ENCODE measurements at regions not wholly inside any gene's neighbourhood (a gene's known extent, or its start where the extent isn't known, plus 50 kb on each side); places are given as distances from the start of the nearest gene placed in this dataset.

DNA sequence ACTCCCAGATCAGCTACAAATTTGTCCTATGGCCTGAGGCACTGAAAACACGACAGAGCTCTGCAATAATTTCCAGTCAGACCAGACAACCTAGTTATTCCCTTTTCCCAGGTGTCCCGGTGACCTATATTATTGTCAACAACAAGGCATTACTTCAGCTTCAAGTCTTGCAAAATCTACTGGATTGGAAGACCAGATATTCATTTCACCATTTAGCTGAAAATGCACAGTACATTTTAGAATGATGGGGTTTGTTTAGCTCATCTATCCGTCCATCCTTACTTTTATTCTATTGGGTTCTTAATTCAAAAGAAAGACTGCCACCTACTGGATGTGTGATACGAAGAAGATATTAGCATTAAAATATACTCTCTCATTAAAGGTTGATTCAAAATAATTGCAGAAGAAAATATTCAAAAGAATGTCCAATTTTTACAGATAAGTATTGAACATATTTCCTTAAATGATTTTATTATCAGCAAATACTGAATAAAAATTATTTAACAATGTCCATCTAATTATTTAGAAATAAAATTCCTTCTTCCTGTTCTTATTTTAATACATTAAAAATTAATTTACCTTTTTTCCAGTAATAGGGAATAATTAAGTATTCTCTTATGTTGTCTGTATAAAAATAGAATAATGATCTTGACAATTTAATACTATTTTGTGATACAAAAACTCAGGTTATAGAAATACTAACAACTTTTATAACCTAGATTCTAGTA is 244.9 kb upstream of the LRIG3 start:
- TF ChIP-seq, protein P1, sequence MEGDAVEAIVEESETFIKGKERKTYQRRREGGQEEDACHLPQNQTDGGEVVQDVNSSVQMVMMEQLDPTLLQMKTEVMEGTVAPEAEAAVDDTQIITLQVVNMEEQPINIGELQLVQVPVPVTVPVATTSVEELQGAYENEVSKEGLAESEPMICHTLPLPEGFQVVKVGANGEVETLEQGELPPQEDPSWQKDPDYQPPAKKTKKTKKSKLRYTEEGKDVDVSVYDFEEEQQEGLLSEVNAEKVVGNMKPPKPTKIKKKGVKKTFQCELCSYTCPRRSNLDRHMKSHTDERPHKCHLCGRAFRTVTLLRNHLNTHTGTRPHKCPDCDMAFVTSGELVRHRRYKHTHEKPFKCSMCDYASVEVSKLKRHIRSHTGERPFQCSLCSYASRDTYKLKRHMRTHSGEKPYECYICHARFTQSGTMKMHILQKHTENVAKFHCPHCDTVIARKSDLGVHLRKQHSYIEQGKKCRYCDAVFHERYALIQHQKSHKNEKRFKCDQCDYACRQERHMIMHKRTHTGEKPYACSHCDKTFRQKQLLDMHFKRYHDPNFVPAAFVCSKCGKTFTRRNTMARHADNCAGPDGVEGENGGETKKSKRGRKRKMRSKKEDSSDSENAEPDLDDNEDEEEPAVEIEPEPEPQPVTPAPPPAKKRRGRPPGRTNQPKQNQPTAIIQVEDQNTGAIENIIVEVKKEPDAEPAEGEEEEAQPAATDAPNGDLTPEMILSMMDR (IDR thresholded peaks at IDR 0.05), result peak in 4 of 6 experiments; percentile 41 to 50 (median 48)
- TF ChIP-seq POLR2A (IDR thresholded peaks at IDR 0.05), result no peak

Measured in Peyer's patch (tissue), 4 donors.